ENCODE measurements at regions not wholly inside any gene's neighbourhood (a gene's known extent, or its start where the extent isn't known, plus 50 kb on each side); places are given as distances from the start of the nearest gene placed in this dataset.
"Not testable (repeated sequence)": the region's sequence is repeated elsewhere in the genome, so short reads cannot be mapped to it uniquely, and the experiment has no call there.

DNA sequence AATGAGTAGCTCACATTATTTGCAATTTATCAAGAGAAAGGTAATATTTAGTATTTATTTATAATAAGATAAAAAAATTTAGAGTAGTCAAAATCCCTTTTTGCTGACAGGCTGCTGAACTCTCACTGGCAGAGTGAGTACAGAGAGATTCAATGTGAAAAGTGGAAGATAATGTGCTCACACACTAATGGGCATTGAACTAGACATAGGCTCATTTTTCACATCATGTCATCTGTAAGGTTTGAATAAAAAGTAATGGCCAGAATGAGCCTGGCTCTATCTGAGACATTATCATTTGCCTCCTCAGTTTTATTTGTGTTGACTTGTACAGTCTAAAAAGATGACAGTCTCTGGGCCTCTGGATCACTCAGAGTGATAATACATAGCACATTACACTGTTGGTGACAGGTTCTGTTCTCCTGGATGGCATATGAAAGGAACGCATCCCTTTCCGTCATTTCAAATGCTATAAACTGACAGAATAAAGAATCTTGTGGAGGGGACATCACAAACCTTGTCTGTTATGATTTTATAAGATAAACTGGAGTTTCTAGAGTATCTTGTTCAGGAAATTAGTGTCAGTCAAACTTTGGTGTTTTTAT, 812.9 kb downstream of the NR4A2 start:
- Histone ChIP-seq H3K27me3 (ENCODE audit: control insufficient read depth, insufficient read depth, low read length) (no peaks in the 10 kb centered on the region), H3K36me3 (ENCODE audit: control insufficient read depth, insufficient read depth, low read length) (no peaks in the 10 kb centered on the region), H3K4me1 (ENCODE audit: control insufficient read depth, insufficient read depth, low read length) (no peaks in the 10 kb centered on the region), H3K9me3 (ENCODE audit: control insufficient read depth, low read length) (no peaks in the 10 kb centered on the region), H3K9ac (ENCODE audit: low read length) (no peak overlapping the region), H3K4me3 (ENCODE audit: low read length) (no peak overlapping the region)

DNA sequence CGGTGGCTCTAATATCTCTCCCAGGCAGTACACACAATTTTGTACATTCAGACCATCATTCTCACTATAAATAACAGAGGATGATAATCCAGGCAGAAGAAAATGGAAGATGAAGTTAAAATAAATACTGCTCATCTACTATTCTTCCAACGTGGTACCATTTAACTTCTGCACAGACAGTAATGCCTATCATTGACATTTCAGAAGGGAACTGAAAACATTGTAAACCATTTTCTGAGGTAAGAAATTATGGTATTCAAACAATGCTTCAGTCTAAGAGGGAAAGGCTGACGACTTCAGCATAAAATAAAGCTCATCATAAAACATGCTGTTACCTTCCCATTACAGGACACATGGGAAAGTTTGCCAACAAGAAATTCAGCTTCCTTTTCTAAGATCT, 814.4 kb downstream of the NR4A2 start:
- Histone ChIP-seq H3K36me3 (ENCODE audit: control insufficient read depth, insufficient read depth, low read length) (no peaks in the 10 kb centered on the region), H3K9me3 (ENCODE audit: control insufficient read depth, low read length) (no peaks in the 10 kb centered on the region), H3K4me3 (ENCODE audit: low read length) (no peak overlapping the region), H3K9ac (ENCODE audit: low read length) (no peak overlapping the region), H3K27me3 (ENCODE audit: control insufficient read depth, insufficient read depth, low read length) (no peaks in the 10 kb centered on the region), H3K4me1 (ENCODE audit: control insufficient read depth, insufficient read depth, low read length) (no peaks in the 10 kb centered on the region)

DNA sequence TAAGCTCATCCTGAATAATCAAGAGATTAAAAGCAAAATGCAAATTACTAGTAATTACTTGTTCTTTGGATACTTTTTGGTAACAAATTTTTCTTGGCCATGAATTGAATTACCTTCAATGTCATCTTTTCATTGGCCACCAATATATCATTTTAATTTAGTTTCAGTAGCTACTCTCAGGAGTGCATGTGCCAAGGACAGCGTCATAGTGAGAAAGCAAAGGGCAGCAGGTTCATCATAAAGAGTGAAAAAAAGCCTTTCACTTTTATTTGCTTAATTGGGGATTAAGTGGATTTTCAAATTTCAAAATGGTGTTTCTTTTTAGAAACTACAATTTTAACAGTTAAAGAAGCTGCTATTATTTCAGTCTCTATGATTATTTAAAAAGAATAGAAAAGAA, 815.2 kb downstream of the NR4A2 start:
- Histone ChIP-seq H3K36me3 (ENCODE audit: control insufficient read depth, insufficient read depth, low read length) (no peaks in the 10 kb centered on the region), H3K9me3 (ENCODE audit: control insufficient read depth, low read length) (no peaks in the 10 kb centered on the region), H3K27me3 (ENCODE audit: control insufficient read depth, insufficient read depth, low read length) (no peaks in the 10 kb centered on the region), H3K4me1 (ENCODE audit: control insufficient read depth, insufficient read depth, low read length) (no peaks in the 10 kb centered on the region), H3K9ac (ENCODE audit: low read length) (no peak overlapping the region), H3K4me3 (ENCODE audit: low read length) (no peak overlapping the region)

DNA sequence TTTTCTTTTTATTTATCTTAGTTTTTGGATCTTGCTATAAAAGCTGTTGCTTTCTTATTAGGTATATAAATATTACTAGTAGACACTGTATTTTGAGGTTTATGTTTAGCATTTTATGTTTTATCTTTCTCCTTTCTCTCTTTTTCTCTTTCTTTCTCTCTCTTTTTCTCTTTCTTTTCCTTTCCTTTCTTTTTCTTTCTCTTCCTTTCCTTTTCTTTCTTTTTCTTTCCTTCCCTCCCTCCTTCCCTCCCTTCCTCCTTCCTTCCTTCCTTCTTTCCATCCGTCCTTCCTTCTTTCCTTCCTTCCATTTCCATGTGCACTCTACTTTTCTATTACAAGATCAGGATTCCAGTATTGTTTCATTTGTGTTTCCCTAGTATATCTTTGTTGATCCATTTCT, 814.8 kb downstream of the KCNJ3 start:
- no peak overlapping the region for H3K9ac ChIP-seq (ENCODE audit: low read length)

DNA sequence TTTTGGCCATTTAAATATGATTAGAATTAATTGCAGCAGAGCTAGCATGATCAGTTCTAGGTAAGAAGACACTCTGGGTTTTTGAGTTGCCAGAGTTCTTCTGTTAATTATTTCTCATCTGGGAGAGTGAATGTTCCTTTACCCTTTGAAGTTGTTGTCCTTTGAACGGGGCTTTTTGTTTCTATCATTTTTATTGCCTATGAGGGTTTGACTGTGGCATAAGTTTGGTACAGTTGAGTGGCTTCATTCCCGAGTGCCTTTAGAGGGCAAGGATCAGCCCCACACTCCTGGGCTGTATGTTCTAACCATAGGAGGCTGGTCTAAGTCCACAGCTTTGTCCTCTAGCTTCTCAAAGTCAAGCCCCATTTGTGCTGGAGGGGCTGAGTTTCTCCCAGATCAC, 804.3 kb downstream of the KCNJ3 start:
- Histone ChIP-seq H3K4me3 (ENCODE audit: low read length) (no peak overlapping the region), H3K4me1 (ENCODE audit: control insufficient read depth, insufficient read depth, low read length) (no peaks in the 10 kb centered on the region), H3K9ac (ENCODE audit: low read length) (no peak overlapping the region), H3K9me3 (ENCODE audit: control insufficient read depth, low read length) (no peaks in the 10 kb centered on the region), H3K36me3 (ENCODE audit: control insufficient read depth, insufficient read depth, low read length) (no peaks in the 10 kb centered on the region), H3K27me3 (ENCODE audit: control insufficient read depth, insufficient read depth, low read length) (no peaks in the 10 kb centered on the region)

More for the DNA sequence above, 814.8 kb downstream of the KCNJ3 start:
- H3K27me3 ChIP-seq (ENCODE audit: control insufficient read depth, insufficient read depth, low read length), result no peaks in the 10 kb centered on the region
- H3K36me3 ChIP-seq (ENCODE audit: control insufficient read depth, insufficient read depth, low read length), result no peaks in the 10 kb centered on the region
- no peaks in the 10 kb centered on the region for H3K9me3 ChIP-seq (ENCODE audit: control insufficient read depth, low read length)
- H3K4me1 ChIP-seq (ENCODE audit: control insufficient read depth, insufficient read depth, low read length), result no peaks in the 10 kb centered on the region
- H3K4me3 ChIP-seq (ENCODE audit: low read length), result no peak overlapping the region

DNA sequence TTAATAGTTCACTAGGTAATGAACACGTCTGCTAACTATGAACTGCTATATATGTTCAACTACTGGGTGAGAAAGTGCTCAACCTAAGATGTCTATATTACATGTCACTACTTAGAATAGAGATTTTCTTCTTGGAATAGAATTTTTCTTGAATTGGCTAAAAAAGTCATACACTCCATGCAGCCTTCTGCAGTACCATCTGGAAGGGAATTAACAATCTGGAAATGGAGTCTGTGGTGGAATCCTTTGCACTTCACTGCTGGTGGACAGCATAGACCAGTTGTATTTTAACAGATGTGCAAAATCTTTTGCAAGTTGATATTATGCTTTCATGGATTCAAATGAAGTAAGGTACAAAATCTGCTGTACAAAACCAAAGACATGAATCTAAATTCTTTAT, 799.6 kb downstream of the KCNJ3 start:
- Histone ChIP-seq H3K36me3 (ENCODE audit: control insufficient read depth, insufficient read depth, low read length) (no peaks in the 10 kb centered on the region), H3K4me3 (ENCODE audit: low read length) (no peak overlapping the region)

DNA sequence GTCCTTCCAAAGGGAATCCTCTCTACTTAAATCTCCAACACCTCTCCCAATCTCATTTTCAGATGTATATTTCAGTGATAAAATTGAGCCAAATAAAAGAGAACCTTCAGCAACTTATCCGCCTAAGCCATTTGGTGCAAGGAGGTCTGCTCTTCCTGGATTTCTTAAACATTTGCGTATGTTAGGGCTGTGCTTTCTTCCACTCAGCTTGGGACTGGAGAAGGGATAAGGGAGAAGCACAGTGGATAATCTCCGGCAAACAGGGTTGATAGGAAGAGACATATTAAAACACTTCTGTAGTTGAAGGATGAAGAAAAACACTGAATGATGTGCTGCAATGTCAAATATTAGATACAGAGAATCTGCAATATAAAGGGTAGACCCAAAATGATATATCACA, 796.2 kb downstream of the KCNJ3 start:
- Histone ChIP-seq H3K36me3 (ENCODE audit: control insufficient read depth, insufficient read depth, low read length) (no peaks in the 10 kb centered on the region), H3K9me3 (ENCODE audit: control insufficient read depth, low read length) (no peaks in the 10 kb centered on the region), H3K9ac (ENCODE audit: low read length) (no peak overlapping the region), H3K4me1 (ENCODE audit: control insufficient read depth, insufficient read depth, low read length) (no peaks in the 10 kb centered on the region), H3K4me3 (ENCODE audit: low read length) (no peak overlapping the region), H3K27me3 (ENCODE audit: control insufficient read depth, insufficient read depth, low read length) (no peaks in the 10 kb centered on the region)

More for the DNA sequence above, 799.6 kb downstream of the KCNJ3 start:
- H3K27me3 ChIP-seq (ENCODE audit: control insufficient read depth, insufficient read depth, low read length), result no peaks in the 10 kb centered on the region
- H3K9me3 ChIP-seq (ENCODE audit: control insufficient read depth, low read length), result no peaks in the 10 kb centered on the region
- no peaks in the 10 kb centered on the region for H3K4me1 ChIP-seq (ENCODE audit: control insufficient read depth, insufficient read depth, low read length)
- no peak overlapping the region for H3K9ac ChIP-seq (ENCODE audit: low read length)

DNA sequence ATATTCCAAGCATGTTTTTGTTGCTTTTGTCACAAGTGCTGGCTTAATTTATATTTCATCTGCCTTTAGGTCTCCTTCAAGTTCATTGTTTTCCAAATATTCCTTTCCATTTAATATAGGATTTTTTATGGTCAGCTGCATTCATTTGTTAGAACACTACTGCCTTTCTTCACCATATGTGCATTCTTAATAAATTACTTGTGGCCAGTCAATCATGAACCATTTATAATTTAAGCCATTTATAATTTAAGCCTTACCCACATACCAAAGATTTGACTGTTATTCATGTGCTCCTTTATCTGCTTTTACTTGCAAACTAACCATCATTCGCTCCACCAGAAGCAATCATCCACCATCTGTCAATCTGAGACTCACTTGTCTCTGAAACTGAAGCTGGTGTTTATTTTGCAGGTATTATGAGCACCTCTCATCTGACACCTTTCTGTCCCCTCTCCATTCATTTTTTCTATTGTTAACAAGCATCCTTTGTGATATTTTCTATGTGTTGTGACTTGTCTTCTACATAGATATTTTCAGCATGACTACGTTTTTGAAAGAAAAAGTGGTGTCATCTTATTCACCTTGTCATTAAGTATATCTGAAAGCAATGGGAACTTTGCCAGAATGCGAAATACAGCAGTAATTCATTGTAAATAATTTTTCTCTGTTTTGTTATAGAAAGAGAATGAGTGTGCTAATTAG, 786.8 kb downstream of the KCNJ3 start:
- Histone ChIP-seq H3K9ac (ENCODE audit: low read length) (no peak overlapping the region), H3K36me3 (ENCODE audit: control insufficient read depth, insufficient read depth, low read length) (no peaks in the 10 kb centered on the region), H3K4me3 (ENCODE audit: low read length) (no peak overlapping the region), H3K27me3 (ENCODE audit: control insufficient read depth, insufficient read depth, low read length) (no peaks in the 10 kb centered on the region), H3K4me1 (ENCODE audit: control insufficient read depth, insufficient read depth, low read length) (no peaks in the 10 kb centered on the region), H3K9me3 (ENCODE audit: control insufficient read depth, low read length) (no peaks in the 10 kb centered on the region)

DNA sequence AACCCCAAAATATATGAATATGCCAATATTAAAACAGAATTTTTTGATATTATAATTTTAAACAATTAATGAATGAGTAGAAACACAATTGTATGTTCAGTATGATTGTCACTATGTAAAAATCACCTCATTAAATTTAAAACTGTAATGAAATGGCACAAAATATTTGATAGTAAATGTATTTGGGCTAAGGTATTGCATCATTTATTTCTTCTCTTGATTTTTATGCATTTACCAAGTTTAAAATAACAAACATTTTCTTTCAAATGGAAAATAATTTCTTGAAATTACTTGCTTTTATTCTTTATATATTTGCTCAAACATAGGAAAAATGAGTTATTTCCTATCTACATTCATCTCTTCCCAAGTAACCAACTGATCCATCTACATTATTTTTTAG, 782.6 kb downstream of the KCNJ3 start:
- Histone ChIP-seq H3K4me3 (ENCODE audit: low read length) (no peak overlapping the region), H3K36me3 (ENCODE audit: control insufficient read depth, insufficient read depth, low read length) (no peaks in the 10 kb centered on the region), H3K9ac (ENCODE audit: low read length) (no peak overlapping the region), H3K4me1 (ENCODE audit: control insufficient read depth, insufficient read depth, low read length) (no peaks in the 10 kb centered on the region), H3K9me3 (ENCODE audit: control insufficient read depth, low read length) (no peaks in the 10 kb centered on the region), H3K27me3 (ENCODE audit: control insufficient read depth, insufficient read depth, low read length) (no peaks in the 10 kb centered on the region)

DNA sequence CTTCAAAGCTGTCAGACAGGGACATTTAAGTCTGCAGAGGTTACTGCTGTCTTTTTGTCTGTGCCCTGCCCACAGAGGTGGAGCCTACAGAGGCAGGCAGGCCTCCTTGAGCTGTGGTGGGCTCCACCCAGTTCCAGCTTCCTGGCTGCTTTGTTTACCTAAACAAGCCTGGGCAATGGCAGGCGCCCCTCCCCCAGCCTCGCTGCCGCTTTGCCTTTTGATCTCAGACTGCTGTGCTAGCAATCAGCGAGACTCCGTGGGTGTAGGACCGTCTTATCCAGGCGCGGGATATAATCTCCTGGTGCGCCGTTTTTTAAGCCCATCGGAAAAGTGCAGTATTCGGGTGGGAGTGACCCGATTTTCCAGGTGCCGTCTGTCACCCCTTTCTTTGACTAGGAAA, 773.5 kb downstream of the KCNJ3 start:
- not testable (repeated sequence) for H3K4me1 ChIP-seq (ENCODE audit: control insufficient read depth, insufficient read depth, low read length); H3K9me3 ChIP-seq (ENCODE audit: control insufficient read depth, low read length); H3K4me3 ChIP-seq (ENCODE audit: low read length); H3K27me3 ChIP-seq (ENCODE audit: control insufficient read depth, insufficient read depth, low read length); H3K36me3 ChIP-seq (ENCODE audit: control insufficient read depth, insufficient read depth, low read length); H3K9ac ChIP-seq (ENCODE audit: low read length)

DNA sequence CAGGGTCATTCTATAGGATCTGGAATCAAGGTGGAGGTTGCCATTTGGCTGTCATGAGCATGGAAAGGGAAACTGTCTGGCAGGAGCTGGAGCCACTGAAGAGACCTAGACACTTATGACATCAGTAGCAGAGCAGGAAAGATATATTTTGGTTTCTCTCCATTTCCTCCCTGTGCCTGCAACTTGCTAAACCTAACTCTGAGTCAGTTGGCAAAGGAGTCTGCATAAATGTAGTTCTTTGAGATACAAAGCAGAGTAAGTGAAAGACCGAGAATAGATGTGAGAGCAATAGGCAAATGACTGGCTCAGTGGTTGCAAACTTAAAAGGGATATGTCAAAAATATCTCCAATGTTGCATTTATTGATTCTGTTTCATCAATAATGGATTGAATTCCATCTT, 757.7 kb downstream of the KCNJ3 start:
- Histone ChIP-seq H3K4me3 (ENCODE audit: low read length) (no peak overlapping the region), H3K27me3 (ENCODE audit: control insufficient read depth, insufficient read depth, low read length) (no peaks in the 10 kb centered on the region), H3K9me3 (ENCODE audit: control insufficient read depth, low read length) (no peaks in the 10 kb centered on the region), H3K36me3 (ENCODE audit: control insufficient read depth, insufficient read depth, low read length) (no peaks in the 10 kb centered on the region), H3K4me1 (ENCODE audit: control insufficient read depth, insufficient read depth, low read length) (no peaks in the 10 kb centered on the region), H3K9ac (ENCODE audit: low read length) (no peak overlapping the region)

DNA sequence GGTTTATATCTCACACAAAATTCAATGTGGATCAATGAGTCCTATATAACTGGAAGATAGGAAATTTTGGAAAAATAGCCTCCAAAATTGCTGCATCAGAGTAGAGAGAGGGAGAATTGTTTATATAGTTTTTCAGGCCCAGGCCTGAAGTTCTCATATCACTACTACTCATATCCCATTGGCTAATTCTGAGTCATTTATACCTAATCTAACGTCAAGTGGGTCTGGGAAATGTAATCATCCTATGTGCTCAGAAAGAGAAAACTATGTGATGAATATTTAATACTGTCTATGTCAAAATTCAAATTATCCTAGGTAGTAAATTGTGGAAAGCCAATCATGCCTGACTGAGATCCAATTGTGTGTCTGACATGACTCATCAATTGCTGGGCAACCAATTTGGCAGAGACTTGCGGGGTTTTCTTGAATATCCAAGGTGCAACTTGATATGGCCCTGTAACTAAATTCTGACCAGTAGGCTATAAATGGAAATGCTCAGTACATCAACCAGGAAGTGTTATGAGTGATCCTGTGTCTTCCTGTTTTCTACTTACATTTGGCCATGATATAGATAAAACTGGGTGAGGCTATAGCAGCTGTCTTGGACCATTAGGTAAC, 744.4 kb downstream of the KCNJ3 start:
- no peaks in the 10 kb centered on the region for H3K27me3 ChIP-seq (ENCODE audit: control insufficient read depth, insufficient read depth, low read length)
- no peak overlapping the region for H3K4me3 ChIP-seq (ENCODE audit: low read length)
- no peaks in the 10 kb centered on the region for H3K4me1 ChIP-seq (ENCODE audit: control insufficient read depth, insufficient read depth, low read length)
- no peak overlapping the region for H3K9ac ChIP-seq (ENCODE audit: low read length)
- no peaks in the 10 kb centered on the region for H3K36me3 ChIP-seq (ENCODE audit: control insufficient read depth, insufficient read depth, low read length)
- H3K9me3 ChIP-seq (ENCODE audit: control insufficient read depth, low read length), result no peaks in the 10 kb centered on the region
